22Rv1 (cell line): ENCODE measurements at regions not wholly inside any gene's neighbourhood (a gene's known extent, or its start where the extent isn't known, plus 50 kb on each side); places are given as distances from the start of the nearest gene placed in this dataset.

Source experiments
- H3K27ac ChIP-seq: fragments of 450-650 bp; 2 replicates; pipeline ENCODE4 v1.5.1; 2017
- CTCF ChIP-seq: fragments of 450-650 bp; IDR thresholded peaks from 2 replicates; pipeline ENCODE4 v1.5.1; 2017; ENCODE audit warnings: mild to moderate bottlenecking
- ZFX ChIP-seq: fragments of 450-650 bp; IDR thresholded peaks from 2 replicates; pipeline ENCODE4 v1.6.1; 2017; ENCODE audit warnings: antibody characterized with exemption, borderline replicate concordance

- no peak for TF ChIP-seq CTCF
- TF ChIP-seq ZFX, result no peak
Measured at GRCh38 chr7:42405782-42406181, 168.8 kb upstream of the GLI3 start.

GRCh38 chr7:42403831-42404230 lies 166.8 kb upstream of the GLI3 start:
- TF ChIP-seq ZFX, result no peak
- TF ChIP-seq CTCF, result no peak
- no peak overlapping the region for H3K27ac ChIP-seq

More at GRCh38 chr7:42405782-42406181, 168.8 kb upstream of the GLI3 start:
- H3K27ac ChIP-seq, result no peak overlapping the region

GRCh38 chr7:42400961-42401360 lies 164.0 kb upstream of the GLI3 start:
- no peak for TF ChIP-seq ZFX
- TF ChIP-seq CTCF, result no peak
- 0 out of 2 replicates have a peak overlapping the region, but pooled peaks have one; percentile 1 for H3K27ac ChIP-seq

GRCh38 chr7:42400211-42400772 lies 163.3 kb upstream of the GLI3 start:
- H3K27ac ChIP-seq, result 0 out of 2 replicates have a peak overlapping the region, but pooled peaks have one; percentile 1
- no peak for TF ChIP-seq CTCF

GRCh38 chr7:42395607-42396006 lies 158.6 kb upstream of the GLI3 start:
- TF ChIP-seq ZFX (no peak), CTCF (no peak)
- H3K27ac ChIP-seq, result no peak overlapping the region

GRCh38 chr7:42392826-42393225 lies 155.8 kb upstream of the GLI3 start:
- no peak for TF ChIP-seq CTCF
- no peak for TF ChIP-seq ZFX
- H3K27ac ChIP-seq, result no peak overlapping the region

- H3K27ac ChIP-seq, result no peak overlapping the region
- TF ChIP-seq ZFX, result no peak
- no peak for TF ChIP-seq CTCF
Measured at GRCh38 chr7:42389697-42390096, 152.7 kb upstream of the GLI3 start.
